HG02763 (cell line): ENCODE measurements at regions not wholly inside any gene's neighbourhood (a gene's known extent, or its start where the extent isn't known, plus 50 kb on each side); places are given as distances from the start of the nearest gene placed in this dataset.
"Not testable (repeated sequence)": the region's sequence is repeated elsewhere in the genome, so short reads cannot be mapped to it uniquely, and the experiment has no call there.

Source experiments
- ATAC-seq: cut with Tn5 transposase; IDR thresholded peaks from one replicate; pipeline ENCODE4 v1.9.1; 2021; ENCODE audit warnings: mild to moderate bottlenecking, moderate library complexity; ENCODE audit not compliant: unreplicated experiment

DNA sequence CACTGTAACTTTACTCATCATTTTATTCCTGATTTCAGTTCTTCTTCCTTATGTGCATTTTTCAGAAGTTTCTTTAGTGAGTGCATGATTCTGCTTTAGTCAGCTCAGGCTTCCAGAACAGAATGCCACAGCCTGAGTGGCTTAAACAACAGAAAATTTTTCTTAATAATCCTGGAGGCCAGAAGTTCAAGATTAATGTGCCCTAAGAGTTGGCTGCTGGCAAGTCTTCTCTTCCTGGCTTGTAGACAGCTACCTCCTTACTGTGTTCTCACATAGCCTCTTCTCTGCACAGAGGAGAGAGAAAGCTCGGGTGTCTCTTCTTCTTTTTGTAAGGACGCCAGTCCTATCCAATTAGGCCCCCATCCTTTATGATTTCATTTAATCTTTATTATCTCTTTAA is 443.1 kb upstream of the RGS17 start:
- ATAC-seq, result no peak

DNA sequence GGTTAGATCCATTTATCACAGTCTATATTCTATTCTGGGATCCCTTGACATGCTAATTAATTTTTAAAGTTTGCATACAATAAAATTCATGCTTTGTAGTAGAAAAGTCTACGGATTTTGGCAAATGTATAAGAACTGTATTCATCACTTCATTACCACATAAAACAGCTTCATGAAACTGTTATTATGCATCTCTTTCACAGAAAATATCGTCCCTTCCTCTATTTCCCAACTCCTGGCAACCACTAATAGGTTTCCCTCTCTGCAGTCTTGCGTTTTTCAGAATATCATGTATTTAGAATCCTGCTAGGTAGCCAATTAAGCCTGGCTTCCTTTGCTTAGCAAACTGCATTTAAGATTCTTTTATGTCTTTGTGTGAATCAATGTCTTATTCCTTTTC is 441.3 kb upstream of the RGS17 start:
- ATAC-seq, result no peak

DNA sequence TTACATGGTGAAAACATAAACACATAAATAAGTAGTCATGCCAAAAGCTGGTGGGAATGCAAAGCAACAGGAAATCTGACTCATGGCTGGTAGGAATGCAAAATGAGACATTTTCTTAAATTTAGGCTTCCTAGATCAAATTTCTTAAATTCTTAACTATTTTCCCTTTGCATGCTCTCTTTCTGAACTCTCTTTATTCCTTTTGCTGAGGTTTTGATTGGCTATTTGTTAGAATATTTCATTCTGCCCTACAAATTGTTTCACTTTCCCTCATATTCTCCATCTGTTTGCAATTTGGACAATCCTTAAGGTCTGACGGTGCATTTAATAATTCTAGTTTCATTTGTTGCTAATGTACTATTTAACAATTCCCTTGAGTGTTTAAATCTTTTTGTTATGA is 437.5 kb upstream of the RGS17 start:
- no peak for ATAC-seq

DNA sequence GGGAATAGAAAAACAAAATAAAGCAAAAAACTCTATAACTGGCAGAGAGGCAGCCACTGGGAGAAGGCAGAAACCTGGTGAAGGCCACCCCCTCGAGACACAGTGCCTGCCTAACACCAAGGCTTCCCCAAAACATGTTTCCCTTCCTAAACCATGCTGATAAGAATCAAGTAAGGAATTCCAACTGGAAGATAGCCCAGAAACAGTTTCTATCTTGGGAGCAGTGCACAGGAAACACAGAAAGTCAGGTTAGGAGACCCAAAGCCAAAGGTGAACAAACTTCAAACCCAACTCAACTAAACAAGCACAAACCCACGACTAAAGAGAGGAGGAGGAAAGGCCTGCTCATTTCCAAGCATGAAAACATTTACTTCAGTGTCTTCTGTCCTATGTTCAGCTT is 433.7 kb upstream of the RGS17 start:
- ATAC-seq, result no peak

DNA sequence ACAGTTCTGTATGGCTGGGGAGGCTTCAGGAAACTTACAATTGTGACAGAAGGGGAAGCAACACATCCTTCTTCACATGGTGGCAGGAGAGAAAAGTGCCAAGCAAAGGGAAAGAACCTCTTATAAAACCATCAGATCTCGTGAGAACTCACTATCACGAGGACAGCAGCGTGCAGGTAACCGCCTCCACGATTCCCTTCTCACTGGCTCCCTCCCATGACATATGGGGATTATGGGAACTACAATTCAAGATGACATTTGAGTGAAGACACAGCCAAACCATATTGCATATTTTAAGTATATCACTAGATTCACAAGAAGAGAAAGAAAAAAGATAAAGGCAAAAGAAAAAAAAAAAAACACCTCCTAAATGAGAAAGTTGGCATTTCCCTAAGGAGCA is 431.9 kb upstream of the RGS17 start:
- ATAC-seq, result no peak

DNA sequence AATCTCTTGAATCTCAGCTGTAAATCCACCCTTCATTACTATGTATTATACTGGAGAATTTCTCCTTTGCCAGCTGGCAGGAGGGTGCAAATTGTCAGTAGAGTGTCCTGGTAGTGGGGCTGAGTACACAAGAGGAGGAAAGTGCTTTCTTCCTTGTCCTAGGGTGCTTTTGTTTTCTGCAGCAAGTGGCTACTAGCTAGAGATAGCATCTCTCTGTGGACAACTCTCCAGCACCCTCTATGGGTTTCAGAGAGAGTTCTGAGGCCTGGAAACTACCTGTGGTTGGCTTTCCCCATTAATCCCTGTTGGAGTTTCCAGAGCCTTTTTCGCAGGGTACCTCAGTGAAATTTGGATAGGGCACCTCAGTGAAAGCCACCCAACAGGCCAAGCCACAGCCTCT is 422.5 kb upstream of the RGS17 start:
- ATAC-seq, result no peak

DNA sequence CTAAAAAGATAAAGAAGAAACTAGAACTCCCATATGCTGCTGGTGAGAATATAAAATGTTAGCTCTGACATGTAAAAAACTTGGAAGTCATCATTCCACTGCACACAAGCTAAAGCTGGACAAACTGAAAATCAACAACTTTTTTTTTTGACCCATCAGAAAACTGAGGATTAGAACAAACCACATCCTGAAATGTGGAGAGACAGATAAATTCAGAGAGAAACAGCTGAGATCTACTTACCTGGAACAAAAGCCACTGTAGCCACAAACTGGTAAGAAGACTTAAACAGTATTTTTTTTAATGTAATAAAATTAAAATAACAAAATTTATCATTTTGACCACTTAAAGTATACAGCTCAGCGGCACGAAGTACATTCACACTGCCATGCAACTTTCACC is 408.5 kb upstream of the RGS17 start:
- no peak for ATAC-seq

DNA sequence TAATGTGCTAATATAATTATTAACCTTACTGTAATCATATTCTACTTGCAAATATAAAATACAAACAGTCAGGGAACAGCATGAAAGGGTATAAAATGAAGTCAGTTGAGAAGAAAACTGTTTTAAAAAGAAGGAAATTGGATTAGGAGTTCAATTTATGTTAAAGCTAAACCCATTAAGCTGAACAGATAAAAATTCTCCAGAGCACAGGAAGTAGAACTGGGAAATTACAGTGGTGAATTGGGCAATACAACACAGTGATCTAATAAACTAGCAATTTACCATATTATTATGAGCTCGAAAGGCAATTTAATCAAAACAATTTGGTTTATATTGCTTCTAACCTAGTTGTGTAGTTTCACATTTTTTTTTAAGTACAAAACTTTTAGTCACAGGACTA is 407.4 kb upstream of the RGS17 start:
- ATAC-seq, result no peak

DNA sequence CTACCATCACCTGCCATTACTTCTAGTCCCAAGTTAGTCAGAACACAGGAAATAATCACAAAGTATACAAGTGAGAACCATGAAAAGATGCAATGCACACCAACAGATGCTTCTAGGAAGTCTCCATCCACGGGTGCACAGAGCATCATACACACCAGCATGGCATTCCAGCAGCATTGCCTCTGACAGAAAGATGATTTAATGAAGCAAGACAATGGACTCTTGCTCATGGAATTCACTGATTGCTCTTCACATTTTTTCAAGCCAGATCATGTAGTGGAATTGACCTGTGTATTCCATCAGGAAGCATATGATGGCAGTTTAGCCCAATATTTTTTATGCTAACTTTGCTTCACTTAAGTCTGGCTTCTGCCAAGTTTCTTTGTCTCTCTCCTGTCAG is 406.3 kb upstream of the RGS17 start:
- no peak for ATAC-seq

DNA sequence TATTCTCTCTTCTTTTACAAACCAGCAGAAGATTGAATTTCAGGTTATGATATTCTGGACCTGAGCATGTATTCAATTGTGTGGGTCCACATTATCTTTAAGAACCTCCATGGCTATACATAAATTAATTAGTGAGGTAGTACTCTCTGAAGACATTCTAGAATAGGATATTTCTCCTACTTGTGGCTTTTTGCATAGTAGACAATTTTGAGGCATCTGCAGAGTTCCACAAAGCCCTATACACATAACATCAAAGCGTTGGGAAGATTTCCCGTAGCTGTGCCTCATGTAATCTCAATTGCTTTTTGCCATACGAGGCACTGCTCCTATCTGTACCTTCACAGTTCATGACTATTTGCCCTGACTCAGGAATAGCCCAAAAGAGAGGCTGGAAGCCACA is 395.4 kb upstream of the RGS17 start:
- ATAC-seq, result no peak

DNA sequence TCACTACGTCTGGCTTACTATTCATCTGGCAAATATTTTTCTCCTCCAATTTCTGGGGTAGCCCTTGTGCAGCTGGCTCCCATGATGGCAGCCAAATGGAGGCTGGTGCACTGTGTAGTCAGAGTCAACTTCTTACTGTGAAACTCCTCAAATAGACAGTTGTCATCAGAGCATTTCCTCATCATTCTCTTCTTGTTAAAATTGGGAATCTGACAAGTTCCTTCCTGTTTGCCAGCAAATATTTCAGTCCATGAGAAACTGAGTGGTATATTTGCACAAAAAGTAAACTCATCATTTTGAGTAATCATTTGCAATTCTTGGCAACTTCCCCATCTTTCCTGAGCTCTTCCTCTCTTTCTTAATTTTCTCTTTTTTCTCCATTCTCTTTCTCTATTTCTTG is 394.9 kb upstream of the RGS17 start:
- ATAC-seq, result no peak

DNA sequence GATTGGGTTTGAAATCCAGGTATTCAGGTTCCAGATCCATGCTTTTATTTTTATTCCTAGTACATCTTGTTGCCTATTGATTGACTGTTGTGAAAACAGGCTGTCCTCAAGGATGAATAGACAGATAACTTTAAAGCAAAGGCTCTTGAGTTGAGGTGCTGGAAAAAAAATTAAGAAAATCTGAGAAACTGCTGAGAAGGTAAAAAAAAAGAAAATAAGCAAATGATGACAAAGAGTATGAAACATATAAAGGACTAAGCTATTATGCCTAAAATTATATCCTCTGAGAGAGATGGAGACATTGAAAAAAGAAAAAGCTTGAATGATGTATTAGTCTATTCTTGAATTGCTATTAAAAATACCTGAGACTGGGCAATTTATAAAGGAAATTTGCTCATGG is 392.3 kb upstream of the RGS17 start:
- ATAC-seq, result no peak

DNA sequence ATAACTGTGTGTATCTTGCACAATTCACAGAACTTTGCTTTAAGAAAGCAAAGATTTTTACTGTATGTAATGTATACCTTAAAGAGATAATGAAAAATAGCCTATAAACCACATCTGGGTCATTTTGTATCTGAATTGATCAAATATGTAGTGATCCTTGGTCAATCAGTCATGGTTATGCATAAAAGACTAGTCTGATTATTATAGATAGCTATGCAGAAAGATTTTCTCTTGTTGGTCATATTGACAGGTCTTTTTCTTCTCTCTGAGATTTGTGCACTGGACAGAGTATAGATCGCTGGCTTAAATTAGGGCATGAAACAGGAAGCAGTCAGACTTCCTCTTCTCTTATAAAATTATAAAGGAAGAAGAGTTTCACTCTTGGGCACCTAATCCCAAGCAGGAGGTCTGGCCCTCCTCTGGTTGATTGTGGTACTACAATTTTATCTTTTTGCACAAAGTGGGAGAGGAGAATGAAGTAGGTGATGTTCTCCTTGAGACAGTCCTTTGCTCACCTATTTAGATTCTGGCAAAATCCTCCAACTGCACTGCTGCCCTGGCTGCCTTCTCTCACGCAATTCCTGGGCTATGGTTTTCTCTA is 380.9 kb upstream of the RGS17 start:
- peak; percentile 91 for ATAC-seq

DNA sequence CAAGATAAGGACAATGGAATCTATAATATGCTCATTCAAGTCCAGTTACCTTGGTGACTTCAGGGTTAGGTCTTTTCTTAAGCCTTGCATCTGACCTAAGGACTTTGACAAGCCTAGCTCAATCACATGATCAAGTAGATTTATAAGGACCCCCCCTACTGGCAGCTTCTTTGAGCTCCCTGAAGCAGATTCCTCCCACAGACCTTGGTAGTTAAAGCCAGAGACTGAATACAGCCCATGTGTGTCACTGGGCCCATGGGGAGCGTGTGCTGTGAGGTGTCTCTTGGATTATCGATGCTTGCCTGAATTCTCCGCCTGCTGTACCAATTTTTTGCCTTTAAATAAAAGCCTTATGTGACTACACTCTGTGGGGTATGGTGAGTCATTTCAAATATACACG is 372.7 kb upstream of the RGS17 start:
- ATAC-seq, result no peak

DNA sequence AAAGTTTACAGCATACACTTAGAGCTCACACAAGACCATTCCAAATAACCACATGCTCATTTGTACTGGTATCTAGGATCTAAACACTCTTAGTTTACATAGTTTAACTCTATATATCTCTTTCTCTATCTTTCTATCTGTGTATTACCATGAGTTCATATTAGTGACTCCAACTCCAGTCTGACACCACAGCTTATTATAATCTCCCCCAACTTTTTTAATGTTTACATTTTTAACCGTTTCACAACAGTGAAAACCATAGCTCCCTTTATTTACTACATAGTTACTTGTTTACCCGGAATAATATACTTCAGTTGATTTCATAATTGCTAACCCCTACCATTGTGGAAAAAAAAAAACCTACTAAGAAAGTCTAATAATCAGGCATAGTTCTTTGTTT is 362.4 kb upstream of the RGS17 start:
- no peak for ATAC-seq

DNA sequence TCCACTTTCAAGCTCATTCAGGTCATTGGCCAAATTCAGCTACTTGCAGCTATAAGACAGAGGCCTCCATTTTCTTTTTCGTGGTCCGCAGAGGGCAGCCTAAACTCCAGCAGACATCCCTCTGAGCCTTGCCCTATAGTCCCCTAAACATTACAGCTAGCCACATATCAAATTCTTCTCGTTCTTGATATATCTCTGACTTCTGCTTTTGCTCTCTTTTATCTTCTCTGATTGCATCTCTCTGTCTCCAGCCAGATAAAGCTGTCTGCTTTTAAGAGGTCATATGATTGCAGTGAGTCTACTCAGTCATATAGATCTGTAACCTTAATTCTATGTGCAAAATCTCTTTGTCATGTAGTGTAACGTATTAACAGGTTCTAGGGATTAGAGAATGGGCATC is 358.4 kb upstream of the RGS17 start:
- ATAC-seq, result no peak

DNA sequence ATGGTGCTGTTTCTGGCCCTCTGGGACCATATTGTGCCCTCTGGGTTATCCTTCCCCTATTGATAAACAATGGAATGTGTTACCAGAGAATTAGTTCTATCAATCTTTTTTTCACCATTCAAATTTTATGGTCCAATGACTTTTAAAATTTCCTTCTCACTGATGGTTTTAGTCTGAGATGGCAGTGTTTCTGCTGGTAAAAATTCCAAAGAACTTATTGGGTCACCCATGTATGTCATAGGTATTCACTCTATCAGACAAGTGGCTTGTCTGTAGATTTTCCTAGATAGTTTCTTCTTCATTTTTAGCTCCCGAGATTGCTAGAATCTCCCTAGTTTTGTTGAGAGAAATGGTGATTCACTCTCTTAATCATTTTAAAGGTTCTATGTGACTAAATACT is 357.2 kb upstream of the RGS17 start:
- ATAC-seq, result no peak

DNA sequence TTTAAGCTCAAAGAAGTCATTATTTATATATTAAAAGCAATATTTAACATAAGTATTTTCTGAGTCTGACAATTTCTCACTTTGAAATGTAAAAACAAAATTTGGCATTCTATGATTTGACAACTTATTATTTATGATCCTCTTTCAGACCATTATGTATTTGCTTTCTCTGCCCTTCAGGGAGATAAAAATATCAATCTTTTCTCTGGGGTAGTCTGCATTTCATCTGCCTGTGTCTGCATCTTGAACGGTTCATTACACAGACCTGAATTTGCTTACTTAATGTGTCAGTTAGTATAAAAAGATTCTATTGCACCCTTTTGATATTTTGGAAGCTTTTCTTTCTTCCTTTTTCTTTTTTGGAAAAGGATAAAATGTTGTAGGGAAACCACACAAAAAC is 354.0 kb upstream of the RGS17 start:
- ATAC-seq, result no peak

DNA sequence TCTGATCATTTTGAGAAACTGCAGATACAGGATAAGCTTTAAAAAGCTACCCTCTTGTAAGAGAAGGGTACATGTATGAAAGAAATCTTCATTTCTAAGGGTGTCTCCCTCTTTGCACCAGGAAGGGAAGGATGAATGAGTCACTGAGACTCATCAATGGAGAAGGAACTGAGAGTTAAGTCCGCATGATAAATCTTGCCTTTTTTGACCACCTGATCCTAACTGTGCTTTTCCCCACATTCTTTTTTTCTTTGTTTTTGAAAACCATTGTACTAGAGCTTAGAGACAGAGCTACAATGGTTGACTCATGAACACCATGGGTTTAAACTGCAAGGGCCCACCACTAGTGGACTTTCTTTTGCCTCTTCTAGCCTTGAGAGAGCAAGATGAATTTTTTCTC is 353.0 kb upstream of the RGS17 start:
- ATAC-seq, result no peak

DNA sequence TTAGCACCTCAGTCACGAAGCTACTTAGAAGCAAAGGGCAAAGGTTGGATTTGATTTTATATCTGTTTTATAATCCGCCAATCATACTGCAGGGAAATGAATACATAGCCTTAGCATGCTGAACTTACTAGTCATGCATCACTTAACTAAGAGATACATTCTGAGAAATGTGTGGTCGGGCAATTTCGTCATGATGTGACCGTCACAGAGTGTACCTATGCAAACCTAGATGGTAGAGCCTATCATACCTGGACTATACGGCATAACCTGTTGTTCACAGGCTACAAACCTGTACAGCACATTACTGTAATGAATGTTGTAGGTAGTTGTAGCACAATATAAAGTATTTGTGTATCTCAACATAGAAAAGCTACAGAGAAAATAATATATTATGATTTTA is 345.2 kb upstream of the RGS17 start:
- ATAC-seq, result no peak

DNA sequence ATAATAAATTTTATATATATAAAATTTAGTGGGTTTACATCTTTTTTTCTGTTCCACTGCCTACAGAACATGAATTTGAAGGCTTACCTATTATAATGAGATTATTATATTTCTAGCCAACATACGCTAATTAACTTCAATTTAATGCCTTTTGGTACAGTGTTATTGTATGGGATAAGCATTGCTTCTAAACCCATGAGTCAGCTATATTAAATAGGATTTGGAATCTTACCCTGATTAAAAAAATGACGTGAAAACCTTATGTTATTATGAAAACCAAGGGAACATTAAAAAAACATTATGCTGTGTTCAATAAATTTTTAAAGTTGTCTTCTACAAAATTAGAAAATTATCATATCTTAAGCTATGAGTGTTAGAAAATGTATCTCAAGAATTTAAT is 334.0 kb upstream of the RGS17 start:
- ATAC-seq, result no peak

DNA sequence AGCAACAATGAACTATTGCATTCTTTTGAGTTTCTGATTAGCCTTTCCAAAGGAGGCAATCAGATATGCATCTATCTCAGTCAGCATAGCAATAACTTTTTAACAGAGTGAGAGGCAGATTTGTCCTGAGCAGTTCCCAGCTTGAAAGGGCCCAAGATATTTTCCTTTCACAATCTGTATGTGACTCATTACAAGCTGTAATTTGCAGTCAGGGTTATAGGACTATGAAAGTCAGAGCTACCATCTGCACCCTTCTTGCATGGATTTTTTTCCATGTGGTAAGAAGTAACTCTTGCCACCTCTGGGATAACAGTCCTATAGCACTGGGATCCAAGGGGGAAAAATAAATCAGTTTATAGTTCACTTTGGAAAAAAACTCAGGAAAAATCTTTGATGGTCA is 318.2 kb upstream of the RGS17 start:
- no peak for ATAC-seq

DNA sequence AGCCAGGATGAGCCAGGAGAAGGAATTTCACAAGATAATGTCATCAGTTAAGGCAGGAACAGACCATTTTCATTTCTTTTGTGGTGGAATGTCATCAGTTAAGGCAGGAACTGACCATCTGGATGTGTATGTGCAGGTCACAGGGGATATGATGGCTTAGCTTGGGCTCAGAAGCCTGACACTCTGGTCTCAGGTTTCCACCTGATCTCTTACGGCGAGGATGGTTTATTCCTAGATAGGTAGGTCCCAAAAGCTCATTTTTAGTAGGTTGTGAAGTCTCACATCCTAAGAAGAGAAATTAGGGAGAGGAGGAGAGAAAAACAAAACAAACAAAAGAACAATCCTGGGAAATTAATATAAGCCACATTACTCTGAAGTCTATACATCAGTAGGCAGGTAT is 311.7 kb upstream of the RGS17 start:
- not testable (repeated sequence) for ATAC-seq

DNA sequence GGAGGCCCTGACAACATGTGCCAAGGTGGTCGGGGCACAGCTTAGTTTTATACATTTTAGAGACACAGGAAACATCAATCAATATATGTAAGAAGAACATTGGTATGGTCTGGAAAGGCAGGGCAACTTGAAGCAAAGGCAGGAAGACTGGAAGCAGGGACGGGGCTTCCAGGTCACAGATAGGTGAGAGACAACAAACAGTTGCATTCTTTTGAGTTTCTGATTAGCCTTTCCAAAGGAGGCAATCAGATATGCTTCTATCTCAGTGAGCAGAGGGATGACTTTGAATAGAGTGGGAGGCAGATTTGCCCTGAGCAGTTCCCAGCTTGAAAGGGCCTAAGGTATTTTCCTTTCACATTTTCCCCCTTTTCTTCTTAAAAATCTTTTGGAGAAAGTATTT is 311.0 kb upstream of the RGS17 start:
- no peak for ATAC-seq
